ENCODE measurements at regions not wholly inside any gene's neighbourhood (a gene's known extent, or its start where the extent isn't known, plus 50 kb on each side); places are given as distances from the start of the nearest gene placed in this dataset.

GRCh38 chr7:136635751-136636150 lies 232.7 kb upstream of the CHRM2 start (continued):
- no peak for TF ChIP-seq REST (IDR thresholded peaks at IDR 0.05)
- TF ChIP-seq, protein P1, sequence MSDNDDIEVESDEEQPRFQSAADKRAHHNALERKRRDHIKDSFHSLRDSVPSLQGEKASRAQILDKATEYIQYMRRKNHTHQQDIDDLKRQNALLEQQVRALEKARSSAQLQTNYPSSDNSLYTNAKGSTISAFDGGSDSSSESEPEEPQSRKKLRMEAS (IDR thresholded peaks at IDR 0.05) = no peak
- TF ChIP-seq GABPA (IDR thresholded peaks at IDR 0.05 in 1 of 2, conservative IDR thresholded peaks at IDR 0.05 in 1 of 2) = no peak
- TF ChIP-seq EGR1 (IDR thresholded peaks at IDR 0.05; ENCODE audit: low read depth in 2 of 2) = no peak

DNA sequence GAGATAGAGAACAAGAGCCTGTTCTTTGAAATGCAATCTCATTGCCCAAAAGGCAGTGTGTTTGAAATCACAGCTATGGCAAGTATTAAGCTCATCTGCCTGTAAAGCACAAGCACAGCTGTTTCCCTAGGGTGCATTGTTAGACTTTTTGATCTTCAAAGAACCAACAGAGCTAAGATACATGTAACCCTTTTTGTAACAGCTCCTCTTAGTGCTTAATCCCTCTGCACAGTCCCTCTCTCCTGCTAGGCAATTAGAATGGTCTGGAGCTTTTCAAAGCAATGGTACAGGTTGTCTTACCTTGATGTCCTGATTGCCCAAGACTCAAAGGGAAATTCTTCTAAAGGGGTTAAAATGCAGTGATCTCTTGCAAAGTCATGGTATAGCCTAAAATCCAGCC lies 249.6 kb upstream of the CHRM2 start:
- no peak overlapping the region for H3K4me3 ChIP-seq (ENCODE audit: low read depth in 1 of 3, low read length in 3 of 3)
- TF ChIP-seq GABPA (IDR thresholded peaks at IDR 0.05 in 1 of 2, conservative IDR thresholded peaks at IDR 0.05 in 1 of 2) (no peak), HNF4A (conservative IDR thresholded peaks at IDR 0.05) (no peak), YY1 (IDR thresholded peaks at IDR 0.05) (no peak), FOXA1 (IDR thresholded peaks at IDR 0.05) (no peak), ZBTB33 (IDR thresholded peaks at IDR 0.05) (no peak), RAD21 (IDR thresholded peaks at IDR 0.05) (no peak), EGR1 (IDR thresholded peaks at IDR 0.05; ENCODE audit: low read depth in 2 of 2) (no peak), REST (IDR thresholded peaks at IDR 0.05) (no peak), SP1 (IDR thresholded peaks at IDR 0.05) (no peak), JUND (IDR thresholded peaks at IDR 0.05) (no peak), HNF4G (IDR thresholded peaks at IDR 0.05) (no peak), RXRA (IDR thresholded peaks at IDR 0.05) (no peak), TAF1 (conservative IDR thresholded peaks at IDR 0.05) (no peak), CTCF (IDR thresholded peaks at IDR 0.05; ENCODE audit: low read depth, low read length, missing input control) (no peak), NR2F2 (IDR thresholded peaks at IDR 0.05) (no peak), FOXA2 (IDR thresholded peaks at IDR 0.05) (no peak)
- TF ChIP-seq, protein P2, sequence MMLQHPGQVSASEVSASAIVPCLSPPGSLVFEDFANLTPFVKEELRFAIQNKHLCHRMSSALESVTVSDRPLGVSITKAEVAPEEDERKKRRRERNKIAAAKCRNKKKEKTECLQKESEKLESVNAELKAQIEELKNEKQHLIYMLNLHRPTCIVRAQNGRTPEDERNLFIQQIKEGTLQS (IDR thresholded peaks at IDR 0.05) = no peak
- TF ChIP-seq, protein P1 (IDR thresholded peaks at IDR 0.05) = no peak

More for the DNA sequence above, 249.6 kb upstream of the CHRM2 start:
- Histone ChIP-seq H3K9ac (ENCODE audit: low read depth in 1 of 2, low read length in 2 of 2) (no peak overlapping the region), H3K36me3 (ENCODE audit: control insufficient read depth in 4 of 4, insufficient read depth in 3 of 4, low read depth in 1 of 4, low read length in 3 of 4) (no peaks in the 10 kb centered on the region), H3K27ac (ENCODE audit: low read depth in 1 of 2, low read length in 2 of 2) (no peak overlapping the region), H3K4me1 (ENCODE audit: control insufficient read depth in 4 of 4, insufficient read depth in 4 of 4, low read length in 3 of 4) (no peaks in the 10 kb centered on the region), H3K27me3 (ENCODE audit: control insufficient read depth in 4 of 4, insufficient read depth in 4 of 4, low read length in 3 of 4) (no peaks in the 10 kb centered on the region), H3K9me3 (ENCODE audit: control insufficient read depth in 4 of 4, low read length in 3 of 4) (peaks cover 0 to 2% (median 0%) of the 10 kb centered on the region in 4 donors)
- DNase-seq (ENCODE audit: low spot score) = no peak

Data from liver (tissue), 7 donors.